ENCODE measurements at regions not wholly inside any gene's neighbourhood (a gene's known extent, or its start where the extent isn't known, plus 50 kb on each side); places are given as distances from the start of the nearest gene placed in this dataset.

GRCh38 chr22:49031746-49032330 lies 795.8 kb downstream of the BRD1 start:
- Histone ChIP-seq H2AFZ (ENCODE audit: low read length) (no peak overlapping the region), H3K9me2 (replicated peaks; ENCODE audit: low read length) (no peaks in the 10 kb centered on the region), H3K9me3 (ENCODE audit: low read length) (no peaks in the 10 kb centered on the region), H3K27ac (ENCODE audit: low read length) (no peak overlapping the region), H4K20me1 (ENCODE audit: low read length) (no peaks in the 10 kb centered on the region), H3K27me3 (ENCODE audit: low read length) (no peaks in the 10 kb centered on the region), H3K4me2 (ENCODE audit: low read length) (no peak overlapping the region), H3K79me2 (ENCODE audit: low read length) (no peaks in the 10 kb centered on the region), H3K36me3 (ENCODE audit: low read depth, low read length) (no peaks in the 10 kb centered on the region), H3K9ac (ENCODE audit: low read length) (no peak overlapping the region), H3K4me1 (ENCODE audit: insufficient read depth, low read length) (no peaks in the 10 kb centered on the region), H3K4me3 (ENCODE audit: low read length) (no peak overlapping the region), H3F3A (ENCODE audit: low read length, unreplicated experiment) (no peaks in the 10 kb centered on the region)
- CTCF ChIA-PET = no interaction called here
- TF ChIP-seq EZH2phosphoT487 (IDR thresholded peaks at IDR 0.05; ENCODE audit: borderline replicate concordance, low read length) = no peak
- TF ChIP-seq EZH2 (IDR thresholded peaks at IDR 0.05; ENCODE audit: low read length, unreplicated experiment) = no peak
- no peak for TF ChIP-seq CTCF (conservative IDR thresholded peaks at IDR 0.05; ENCODE audit: low read depth, low read length)
- BruUV-seq (replicated peaks) = no TSS peak
- DNase-seq (no peak), ATAC-seq (no peak)
- POLR2A ChIA-PET (ENCODE audit: unreplicated experiment) = no interaction called here
- intact Hi-C loops (cut with micrococcal nuclease) = no loop called here

DNA sequence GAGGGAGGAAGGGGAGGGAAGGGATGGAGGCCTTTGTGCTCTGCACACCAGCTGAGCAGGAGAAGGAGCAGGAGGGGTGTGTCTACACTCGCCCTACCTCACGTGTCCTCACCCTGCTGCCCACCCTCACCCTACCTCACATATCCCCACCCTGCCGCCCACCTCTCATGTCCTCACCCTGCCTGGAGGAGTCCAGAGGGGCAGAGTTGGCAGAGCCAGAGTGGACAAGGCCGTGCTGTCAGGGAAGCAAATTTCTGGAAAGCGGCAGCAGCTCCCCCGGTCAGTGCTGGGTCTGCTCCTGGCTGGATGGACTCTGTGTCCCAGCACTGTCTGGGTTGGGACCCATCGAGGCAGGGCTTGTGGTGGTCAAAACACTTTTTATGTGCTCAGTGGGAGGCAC lies 799.6 kb downstream of the BRD1 start:
- ChIA-PET POLR2A (ENCODE audit: unreplicated experiment) (no interaction called here), CTCF (no interaction called here)
- intact Hi-C loops (cut with micrococcal nuclease) = no loop called here
- no TSS peak for BruUV-seq (replicated peaks)
- Histone ChIP-seq H3K9ac (ENCODE audit: low read length) (no peak overlapping the region), H3K9me3 (ENCODE audit: low read length) (no peaks in the 10 kb centered on the region), H3K4me1 (ENCODE audit: insufficient read depth, low read length) (no peaks in the 10 kb centered on the region), H3K79me2 (ENCODE audit: low read length) (no peaks in the 10 kb centered on the region), H3K4me2 (ENCODE audit: low read length) (no peak overlapping the region), H3F3A (ENCODE audit: low read length, unreplicated experiment) (no peaks in the 10 kb centered on the region), H3K27ac (ENCODE audit: low read length) (no peak overlapping the region), H3K36me3 (ENCODE audit: low read depth, low read length) (no peaks in the 10 kb centered on the region), H3K9me2 (replicated peaks; ENCODE audit: low read length) (no peaks in the 10 kb centered on the region), H2AFZ (ENCODE audit: low read length) (no peak overlapping the region), H3K4me3 (ENCODE audit: low read length) (no peak overlapping the region), H3K27me3 (ENCODE audit: low read length) (no peaks in the 10 kb centered on the region), H4K20me1 (ENCODE audit: low read length) (no peaks in the 10 kb centered on the region)
- no peak for ATAC-seq
- TF ChIP-seq EZH2phosphoT487 (IDR thresholded peaks at IDR 0.05; ENCODE audit: borderline replicate concordance, low read length) = no peak
- TF ChIP-seq EZH2 (IDR thresholded peaks at IDR 0.05; ENCODE audit: low read length, unreplicated experiment) = no peak
- no peak for TF ChIP-seq CTCF (conservative IDR thresholded peaks at IDR 0.05; ENCODE audit: low read depth, low read length)
- no peak for DNase-seq

DNA sequence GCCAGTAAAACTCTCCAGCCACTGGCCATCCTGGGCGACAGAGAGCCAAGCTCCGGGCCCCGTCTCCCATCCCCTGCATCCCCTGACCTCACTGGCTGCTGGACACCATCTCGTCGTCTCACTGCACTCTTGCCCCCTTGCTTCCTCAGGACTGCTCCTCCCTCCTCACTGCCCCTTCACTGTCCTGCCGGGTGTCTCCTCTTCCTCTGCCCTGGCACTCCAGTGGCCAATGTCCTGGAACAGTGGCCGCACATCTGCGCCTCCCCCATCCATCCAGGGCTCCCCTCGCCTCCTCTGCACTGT lies 800.4 kb downstream of the BRD1 start:
- no peak for ATAC-seq
- Histone ChIP-seq H3K4me2 (ENCODE audit: low read length) (no peak overlapping the region), H3K79me2 (ENCODE audit: low read length) (no peaks in the 10 kb centered on the region), H2AFZ (ENCODE audit: low read length) (no peak overlapping the region), H3K27ac (ENCODE audit: low read length) (no peak overlapping the region), H3K36me3 (ENCODE audit: low read depth, low read length) (no peaks in the 10 kb centered on the region), H3K9me2 (replicated peaks; ENCODE audit: low read length) (no peaks in the 10 kb centered on the region), H3K4me1 (ENCODE audit: insufficient read depth, low read length) (no peaks in the 10 kb centered on the region), H4K20me1 (ENCODE audit: low read length) (no peaks in the 10 kb centered on the region), H3K9me3 (ENCODE audit: low read length) (no peaks in the 10 kb centered on the region), H3F3A (ENCODE audit: low read length, unreplicated experiment) (no peaks in the 10 kb centered on the region), H3K27me3 (ENCODE audit: low read length) (no peaks in the 10 kb centered on the region), H3K9ac (ENCODE audit: low read length) (no peak overlapping the region), H3K4me3 (ENCODE audit: low read length) (no peak overlapping the region)
- POLR2A ChIA-PET (ENCODE audit: unreplicated experiment) = no interaction called here
- TF ChIP-seq EZH2phosphoT487 (IDR thresholded peaks at IDR 0.05; ENCODE audit: borderline replicate concordance, low read length) (no peak), EZH2 (IDR thresholded peaks at IDR 0.05; ENCODE audit: low read length, unreplicated experiment) (no peak), CTCF (conservative IDR thresholded peaks at IDR 0.05; ENCODE audit: low read depth, low read length) (no peak)
- BruUV-seq (replicated peaks) = no TSS peak
- DNase-seq = no peak
- CTCF ChIA-PET = no interaction called here
- intact Hi-C loops (cut with micrococcal nuclease) = no loop called here

Data from PC-3 (cell line).